WTC11 (cell line): ENCODE measurements at regions not wholly inside any gene's neighbourhood (a gene's known extent, or its start where the extent isn't known, plus 50 kb on each side); places are given as distances from the start of the nearest gene placed in this dataset.

ENCODE experiments used
- TF ChIP-seq, protein P1 (sequence below): fragments of 200-600 bp; IDR thresholded peaks from 2 replicates; pipeline ENCODE4 v1.8.0; 2022; ENCODE audit warnings: antibody characterized with exemption
- TF ChIP-seq, protein P2 (sequence below): sonication (generic); formaldehyde crosslinking; IDR thresholded peaks from 2 replicates; pipeline ENCODE4 v1.8.0; 2023; ENCODE audit warnings: missing genetic modification reagents

DNA sequence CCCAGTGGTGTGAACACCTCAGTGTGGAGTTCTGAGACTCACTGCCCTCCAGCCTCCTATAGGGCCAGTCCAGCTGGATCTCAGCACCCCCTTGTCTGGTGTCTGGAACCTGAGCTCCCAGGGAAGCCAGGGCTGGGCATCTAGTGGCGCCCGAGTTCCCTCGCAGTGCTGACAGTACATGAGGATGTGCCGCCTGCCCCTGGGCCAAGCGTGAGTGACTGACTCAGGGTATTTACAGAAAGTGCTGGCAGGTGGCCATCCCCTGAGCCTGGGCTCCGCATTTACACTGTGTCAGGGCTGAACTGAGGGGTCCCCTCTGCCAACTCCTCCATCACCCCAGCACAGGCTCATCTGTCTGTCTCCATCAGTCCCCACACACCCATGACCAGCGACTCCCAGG, 185.3 kb downstream of the BRD1 start:
- TF ChIP-seq, protein P1, sequence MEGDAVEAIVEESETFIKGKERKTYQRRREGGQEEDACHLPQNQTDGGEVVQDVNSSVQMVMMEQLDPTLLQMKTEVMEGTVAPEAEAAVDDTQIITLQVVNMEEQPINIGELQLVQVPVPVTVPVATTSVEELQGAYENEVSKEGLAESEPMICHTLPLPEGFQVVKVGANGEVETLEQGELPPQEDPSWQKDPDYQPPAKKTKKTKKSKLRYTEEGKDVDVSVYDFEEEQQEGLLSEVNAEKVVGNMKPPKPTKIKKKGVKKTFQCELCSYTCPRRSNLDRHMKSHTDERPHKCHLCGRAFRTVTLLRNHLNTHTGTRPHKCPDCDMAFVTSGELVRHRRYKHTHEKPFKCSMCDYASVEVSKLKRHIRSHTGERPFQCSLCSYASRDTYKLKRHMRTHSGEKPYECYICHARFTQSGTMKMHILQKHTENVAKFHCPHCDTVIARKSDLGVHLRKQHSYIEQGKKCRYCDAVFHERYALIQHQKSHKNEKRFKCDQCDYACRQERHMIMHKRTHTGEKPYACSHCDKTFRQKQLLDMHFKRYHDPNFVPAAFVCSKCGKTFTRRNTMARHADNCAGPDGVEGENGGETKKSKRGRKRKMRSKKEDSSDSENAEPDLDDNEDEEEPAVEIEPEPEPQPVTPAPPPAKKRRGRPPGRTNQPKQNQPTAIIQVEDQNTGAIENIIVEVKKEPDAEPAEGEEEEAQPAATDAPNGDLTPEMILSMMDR = no peak
- TF ChIP-seq, protein P2, sequence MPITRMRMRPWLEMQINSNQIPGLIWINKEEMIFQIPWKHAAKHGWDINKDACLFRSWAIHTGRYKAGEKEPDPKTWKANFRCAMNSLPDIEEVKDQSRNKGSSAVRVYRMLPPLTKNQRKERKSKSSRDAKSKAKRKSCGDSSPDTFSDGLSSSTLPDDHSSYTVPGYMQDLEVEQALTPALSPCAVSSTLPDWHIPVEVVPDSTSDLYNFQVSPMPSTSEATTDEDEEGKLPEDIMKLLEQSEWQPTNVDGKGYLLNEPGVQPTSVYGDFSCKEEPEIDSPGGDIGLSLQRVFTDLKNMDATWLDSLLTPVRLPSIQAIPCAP = no peak
